SU-DHL-6 (cell line): ENCODE measurements at regions not wholly inside any gene's neighbourhood (a gene's known extent, or its start where the extent isn't known, plus 50 kb on each side); places are given as distances from the start of the nearest gene placed in this dataset.

Source experiments
- H2AFZ ChIP-seq: fragments of 200-600 bp; sonication (generic); 2 replicates; pipeline ENCODE4 v1.6.1; 2014; ENCODE audit warnings: low read depth, mild to moderate bottlenecking, moderate library complexity, mixed read lengths, antibody characterized with exemption, low read length; ENCODE audit not compliant: severe bottlenecking
- H3F3A ChIP-seq: fragments of 200-600 bp; shearing (Covaris generic); 2 replicates; pipeline ENCODE4 v1.6.0; 2016; ENCODE audit warnings: antibody characterized with exemption, mild to moderate bottlenecking; ENCODE audit not compliant: insufficient read depth
- H3K27ac ChIP-seq: fragments of 200-600 bp; sonication (generic); 2 replicates; pipeline ENCODE4 v1.5.1; 2016; ENCODE audit warnings: low read depth, mild to moderate bottlenecking, low read length, moderate library complexity, mixed read lengths
- H3K27me3 ChIP-seq: fragments of 200-600 bp; sonication (generic), shearing (Covaris generic); 2 replicates; pipeline ENCODE4 v1.6.0; 2014; ENCODE audit warnings: mild to moderate bottlenecking, low read length
- H3K36me3 ChIP-seq: fragments of 200-600 bp; sonication (generic); 2 replicates; pipeline ENCODE4 v1.6.1; 2014; ENCODE audit warnings: mild to moderate bottlenecking, low read length, mixed read lengths
- H3K4me2 ChIP-seq: fragments of 300-600, 200-600 bp; shearing (Covaris generic), sonication (generic); 2 replicates; pipeline ENCODE4 v1.6.0; 2014; ENCODE audit warnings: low read length, low read depth, mild to moderate bottlenecking; ENCODE audit not compliant: poor library complexity, severe bottlenecking
- H3K4me3 ChIP-seq: fragments of 200-600 bp; sonication (generic); 2 replicates; pipeline ENCODE4 v1.5.1; 2014; ENCODE audit warnings: antibody characterized with exemption, low read length, mild to moderate bottlenecking, mixed read lengths; ENCODE audit not compliant: insufficient read depth, poor library complexity, severe bottlenecking
- H3K79me2 ChIP-seq: fragments of 200-600 bp; sonication (generic); 2 replicates; pipeline ENCODE4 v1.6.1; 2014; ENCODE audit warnings: mild to moderate bottlenecking, low read length, moderate library complexity; ENCODE audit not compliant: insufficient read depth
- H3K9ac ChIP-seq: fragments of 200-600 bp; sonication (generic); 2 replicates; pipeline ENCODE4 v1.7.0; 2014; ENCODE audit warnings: mild to moderate bottlenecking, low read length
- H3K9me2 ChIP-seq: fragments of 200-600 bp; sonication (generic); replicated peaks from 2 replicates; pipeline ENCODE4 v1.6.1; 2014; ENCODE audit warnings: low read length; ENCODE audit not compliant: insufficient read depth
- H3K9me3 ChIP-seq: fragments of 200-600 bp; sonication (generic); 2 replicates; pipeline ENCODE4 v1.6.1; 2014; ENCODE audit warnings: low read length, mixed read lengths; ENCODE audit not compliant: insufficient read depth
- H4K20me1 ChIP-seq: fragments of 200-600 bp; sonication (generic); 2 replicates; pipeline ENCODE4 v1.6.1; 2014; ENCODE audit warnings: low read depth, mild to moderate bottlenecking, antibody characterized with exemption, low read length, moderate library complexity, mixed read lengths
- CTCF ChIP-seq: fragments of 200-600 bp; sonication (generic); IDR thresholded peaks from one replicate; pipeline ENCODE4 v1.5.1; 2017; ENCODE audit warnings: antibody characterized with exemption, mild to moderate bottlenecking, low read length, moderate library complexity; ENCODE audit not compliant: insufficient read depth, poor library complexity, severe bottlenecking
- EZH2phosphoT487 ChIP-seq: fragments of 200-600 bp; sonication (generic), shearing (Covaris generic); conservative IDR thresholded peaks from 2 replicates; pipeline ENCODE4 v1.6.1; 2018; ENCODE audit warnings: mild to moderate bottlenecking, antibody characterized with exemption, low read length, moderate library complexity, mixed read lengths

- no peak overlapping the region for H2AFZ ChIP-seq
- no peak overlapping the region for H3K4me2 ChIP-seq
- no peak overlapping the region for H3K27ac ChIP-seq
- H3K36me3 ChIP-seq, result no peaks in the 10 kb centered on the region
- no peak overlapping the region for H3K4me3 ChIP-seq
- H3K9me2 ChIP-seq, result no peaks in the 10 kb centered on the region; the same call in 1 of the 2 replicates
- no peaks in the 10 kb centered on the region for H3K27me3 ChIP-seq
- no peak overlapping the region for H3K9ac ChIP-seq
- no peaks in the 10 kb centered on the region for H3K79me2 ChIP-seq
- no peaks in the 10 kb centered on the region for H3F3A ChIP-seq
- no peak for TF ChIP-seq EZH2phosphoT487
- no peak for TF ChIP-seq CTCF
- no peaks in the 10 kb centered on the region for H4K20me1 ChIP-seq
- H3K9me3 ChIP-seq, result no peaks in the 10 kb centered on the region
Observed at GRCh38 chr3:152969557-152970300, 134.8 kb downstream of the P2RY1 start.

DNA sequence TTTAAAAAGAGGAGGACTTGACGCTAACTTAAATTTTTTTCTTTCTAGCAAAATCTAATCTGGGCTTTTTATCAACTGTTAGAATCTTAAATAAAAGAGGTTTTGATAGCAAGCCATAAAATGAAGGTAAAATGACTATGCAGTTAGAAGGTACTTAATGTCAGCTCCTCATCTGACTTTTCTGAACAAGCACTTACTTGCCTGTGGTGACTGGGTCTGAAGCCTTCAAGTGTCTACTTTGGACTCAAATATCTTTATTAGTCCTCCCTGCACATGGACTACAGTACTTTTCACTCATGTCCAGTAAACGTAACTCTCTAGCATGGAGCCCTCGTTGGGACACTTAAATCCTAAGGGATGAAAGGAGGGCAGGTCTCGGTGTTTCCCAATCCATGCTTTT, 135.9 kb downstream of the P2RY1 start:
- Histone ChIP-seq H3K4me3 (no peak overlapping the region), H3K36me3 (no peaks in the 10 kb centered on the region), H3K9me3 (no peaks in the 10 kb centered on the region), H3K4me2 (no peak overlapping the region), H3K79me2 (no peaks in the 10 kb centered on the region), H3K9ac (no peak overlapping the region), H4K20me1 (no peaks in the 10 kb centered on the region), H3K27ac (no peak overlapping the region), H3K27me3 (no peaks in the 10 kb centered on the region), H2AFZ (no peak overlapping the region), H3F3A (no peaks in the 10 kb centered on the region), H3K9me2 (no peaks in the 10 kb centered on the region; the same call in 1 of the 2 replicates)
- TF ChIP-seq CTCF, result no peak

GRCh38 chr3:152971880-152972279, 136.9 kb downstream of the P2RY1 start:
- Histone ChIP-seq H3K79me2 (no peaks in the 10 kb centered on the region), H3K9me2 (no peaks in the 10 kb centered on the region; the same call in 1 of the 2 replicates), H3K4me2 (no peak overlapping the region), H4K20me1 (no peaks in the 10 kb centered on the region), H3K27me3 (no peaks in the 10 kb centered on the region), H3K9ac (no peak overlapping the region), H3K27ac (no peak overlapping the region), H3K4me3 (no peak overlapping the region), H3F3A (no peaks in the 10 kb centered on the region), H3K9me3 (no peaks in the 10 kb centered on the region), H3K36me3 (no peaks in the 10 kb centered on the region), H2AFZ (no peak overlapping the region)
- TF ChIP-seq CTCF (no peak), EZH2phosphoT487 (no peak)
